Gastrocnemius medialis (tissue), 4 donors: ENCODE measurements at regions not wholly inside any gene's neighbourhood (a gene's known extent, or its start where the extent isn't known, plus 50 kb on each side); places are given as distances from the start of the nearest gene placed in this dataset.

Source experiments
- POLR2A ChIP-seq, 2 donors: fragments of 450-650 bp; IDR thresholded peaks; one replicate each; pipeline ENCODE4 v1.6.1; 2017; ENCODE audit warnings: antibody characterized with exemption in 2 of 2, mild to moderate bottlenecking in 2 of 2, moderate library complexity in 2 of 2
- TF ChIP-seq, protein P1 (sequence below), 5 experiments: fragments of 450-650 bp in 3 of 5; fragments of 200-600 bp in 2 of 5; sonication (generic) in 2 of 5; IDR thresholded peaks in 4 of 5; conservative IDR thresholded peaks in 1 of 5; 1 replicate in 4 of 5; 2 replicates in 1 of 5; pipeline ENCODE4 v1.5.1; 2016 to 2019; ENCODE audit warnings: antibody characterized with exemption in 5 of 5, mild to moderate bottlenecking in 3 of 5, moderate library complexity in 3 of 5

DNA sequence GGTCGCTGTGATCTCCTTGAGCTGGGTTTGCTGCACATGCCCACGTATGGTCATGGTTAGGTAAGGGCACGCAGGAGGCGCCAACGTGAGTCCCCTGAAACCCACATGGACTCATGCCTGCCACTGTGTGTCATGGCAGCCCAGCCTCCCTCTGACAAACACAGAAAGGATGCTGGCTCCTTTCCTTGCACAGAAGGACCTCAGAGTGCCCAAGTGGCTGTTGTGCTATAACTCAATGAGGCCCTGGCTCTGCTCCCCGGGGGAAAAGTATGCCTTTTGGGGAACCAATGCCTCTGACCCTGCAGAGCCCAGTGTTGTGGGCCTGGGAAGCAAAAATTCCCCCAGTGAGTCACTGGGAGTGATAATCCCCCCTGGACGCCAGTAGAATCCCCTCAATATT, 233.9 kb downstream of the VAPA start:
- TF ChIP-seq, protein P1, sequence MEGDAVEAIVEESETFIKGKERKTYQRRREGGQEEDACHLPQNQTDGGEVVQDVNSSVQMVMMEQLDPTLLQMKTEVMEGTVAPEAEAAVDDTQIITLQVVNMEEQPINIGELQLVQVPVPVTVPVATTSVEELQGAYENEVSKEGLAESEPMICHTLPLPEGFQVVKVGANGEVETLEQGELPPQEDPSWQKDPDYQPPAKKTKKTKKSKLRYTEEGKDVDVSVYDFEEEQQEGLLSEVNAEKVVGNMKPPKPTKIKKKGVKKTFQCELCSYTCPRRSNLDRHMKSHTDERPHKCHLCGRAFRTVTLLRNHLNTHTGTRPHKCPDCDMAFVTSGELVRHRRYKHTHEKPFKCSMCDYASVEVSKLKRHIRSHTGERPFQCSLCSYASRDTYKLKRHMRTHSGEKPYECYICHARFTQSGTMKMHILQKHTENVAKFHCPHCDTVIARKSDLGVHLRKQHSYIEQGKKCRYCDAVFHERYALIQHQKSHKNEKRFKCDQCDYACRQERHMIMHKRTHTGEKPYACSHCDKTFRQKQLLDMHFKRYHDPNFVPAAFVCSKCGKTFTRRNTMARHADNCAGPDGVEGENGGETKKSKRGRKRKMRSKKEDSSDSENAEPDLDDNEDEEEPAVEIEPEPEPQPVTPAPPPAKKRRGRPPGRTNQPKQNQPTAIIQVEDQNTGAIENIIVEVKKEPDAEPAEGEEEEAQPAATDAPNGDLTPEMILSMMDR (IDR thresholded peaks at IDR 0.05 in 4 of 5, conservative IDR thresholded peaks at IDR 0.05 in 1 of 5): no peak
- no peak for TF ChIP-seq POLR2A (IDR thresholded peaks at IDR 0.05)
